Ishikawa (cell line): ENCODE measurements at regions not wholly inside any gene's neighbourhood (a gene's known extent, or its start where the extent isn't known, plus 50 kb on each side); places are given as distances from the start of the nearest gene placed in this dataset.

ENCODE experiments used
- CEBPB ChIP-seq: IDR thresholded peaks from 2 replicates; pipeline ENCODE4 v1.6.1; 2012
- CREB1 ChIP-seq: IDR thresholded peaks from 2 replicates; pipeline ENCODE4 v1.6.1; 2012; ENCODE audit warnings: low read depth
- EGR1 ChIP-seq: IDR thresholded peaks from 2 replicates; pipeline ENCODE4 v1.6.1; 2012
- EP300 ChIP-seq: IDR thresholded peaks from 2 replicates; pipeline ENCODE4 v1.6.1; 2012; ENCODE audit warnings: borderline replicate concordance
- FOXM1 ChIP-seq: IDR thresholded peaks from 2 replicates; pipeline ENCODE4 v1.6.1; 2012; ENCODE audit warnings: low read depth, borderline replicate concordance
- MAX ChIP-seq: IDR thresholded peaks from 2 replicates; pipeline ENCODE4 v1.6.1; 2012
- NFIC ChIP-seq: IDR thresholded peaks from 2 replicates; pipeline ENCODE4 v1.6.1; 2012
- RAD21 ChIP-seq: IDR thresholded peaks from 2 replicates; pipeline ENCODE4 v1.6.1; 2012; ENCODE audit warnings: low read depth
- REST ChIP-seq: IDR thresholded peaks from 2 replicates; pipeline ENCODE4 v1.6.1; 2012; ENCODE audit warnings: low read depth, mild to moderate bottlenecking
- TAF1 ChIP-seq: IDR thresholded peaks from 2 replicates; pipeline ENCODE4 v1.6.1; 2012; ENCODE audit warnings: low read depth, mild to moderate bottlenecking
- TCF12 ChIP-seq: IDR thresholded peaks from 2 replicates; pipeline ENCODE4 v1.6.1; 2012; ENCODE audit warnings: low read depth
- TEAD4 ChIP-seq: IDR thresholded peaks from 2 replicates; pipeline ENCODE4 v1.6.1; 2012
- YY1 ChIP-seq: IDR thresholded peaks from 2 replicates; pipeline ENCODE4 v1.6.1; 2012; ENCODE audit warnings: low read depth
- ZBTB7A ChIP-seq: IDR thresholded peaks from 2 replicates; pipeline ENCODE4 v1.6.1; 2012; ENCODE audit warnings: low read depth
- TF ChIP-seq, protein P1 (sequence below): IDR thresholded peaks from 2 replicates; pipeline ENCODE4 v1.6.1; 2012

- no peak for TF ChIP-seq EP300
- TF ChIP-seq ZBTB7A: no peak
- no peak for TF ChIP-seq TCF12
- TF ChIP-seq YY1: no peak
- no peak for TF ChIP-seq CREB1
- no peak for TF ChIP-seq CEBPB
- TF ChIP-seq FOXM1: no peak
- no peak for TF ChIP-seq TEAD4
- TF ChIP-seq, protein P1, sequence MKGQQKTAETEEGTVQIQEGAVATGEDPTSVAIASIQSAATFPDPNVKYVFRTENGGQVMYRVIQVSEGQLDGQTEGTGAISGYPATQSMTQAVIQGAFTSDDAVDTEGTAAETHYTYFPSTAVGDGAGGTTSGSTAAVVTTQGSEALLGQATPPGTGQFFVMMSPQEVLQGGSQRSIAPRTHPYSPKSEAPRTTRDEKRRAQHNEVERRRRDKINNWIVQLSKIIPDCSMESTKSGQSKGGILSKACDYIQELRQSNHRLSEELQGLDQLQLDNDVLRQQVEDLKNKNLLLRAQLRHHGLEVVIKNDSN: no peak
- TF ChIP-seq RAD21: no peak
- TF ChIP-seq EGR1: no peak
- no peak for TF ChIP-seq TAF1
- TF ChIP-seq REST: no peak
- no peak for TF ChIP-seq MAX
- TF ChIP-seq NFIC: no peak
Observed at GRCh38 chr2:201957091-201957490, 76.6 kb upstream of the FZD7 start.

DNA sequence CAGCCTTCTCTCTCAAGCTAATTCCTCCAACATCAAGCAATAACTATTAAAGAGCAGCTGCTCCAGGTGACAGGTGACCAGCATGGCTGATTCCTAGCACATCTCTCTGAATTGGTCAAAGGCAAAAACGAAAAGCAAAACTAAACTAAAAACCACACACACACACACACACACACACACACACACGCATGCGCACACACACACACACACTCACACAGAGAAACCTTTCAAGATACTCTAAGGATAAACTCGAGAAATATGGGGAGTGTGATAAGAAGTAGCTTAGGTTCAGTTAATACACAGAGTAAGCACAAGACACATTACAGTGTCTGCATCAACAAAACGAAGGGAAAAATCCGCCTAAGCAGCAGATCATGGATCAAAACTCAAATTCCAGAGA lies 74.5 kb upstream of the FZD7 start:
- TF ChIP-seq MAX (no peak), TAF1 (no peak), NFIC (no peak), RAD21 (no peak), CEBPB (no peak), YY1 (no peak), TCF12 (no peak), CREB1 (no peak), ZBTB7A (no peak), REST (no peak), FOXM1 (no peak)
- TF ChIP-seq, protein P1: no peak

- no peak for TF ChIP-seq MAX
- TF ChIP-seq TAF1: no peak
Observed at GRCh38 chr2:201959626-201960025, 74.0 kb upstream of the FZD7 start.

- no peak for TF ChIP-seq CREB1
- no peak for TF ChIP-seq YY1
- no peak for TF ChIP-seq MAX
- no peak for TF ChIP-seq RAD21
- TF ChIP-seq EGR1: no peak
- TF ChIP-seq, protein P1: no peak
- TF ChIP-seq REST: no peak
- no peak for TF ChIP-seq TCF12
- TF ChIP-seq ZBTB7A: no peak
- TF ChIP-seq CEBPB: no peak
- TF ChIP-seq NFIC: no peak
Observed at GRCh38 chr2:201960305-201960704, 73.3 kb upstream of the FZD7 start.
